NCI-H187 treated with DMSO at 0.1 percent for 48 hours (cell line): ENCODE measurements at regions not wholly inside any gene's neighbourhood (a gene's known extent, or its start where the extent isn't known, plus 50 kb on each side); places are given as distances from the start of the nearest gene placed in this dataset.

Experiments used
- DNase-seq: peaks from one replicate; lab custom pipeline; 2025; lab: John Stamatoyannopoulos, UW

- no peak for DNase-seq
Measured at GRCh38 chr13:99892866-99893504, 78.6 kb downstream of the ZIC5 start.

GRCh38 chr13:99892196-99892613, 79.4 kb downstream of the ZIC5 start:
- DNase-seq = no peak

GRCh38 chr13:99886706-99887105, 84.9 kb downstream of the ZIC5 start:
- no peak for DNase-seq

- DNase-seq = no peak
Measured at GRCh38 chr13:99884913-99885312, 86.7 kb downstream of the ZIC5 start.

- no peak for DNase-seq
Measured at GRCh38 chr13:99883805-99884204, 87.8 kb downstream of the ZIC5 start.

- no peak for DNase-seq
Measured at GRCh38 chr13:99878921-99879610, 92.5 kb downstream of the ZIC5 start.

GRCh38 chr13:99876651-99877050, 94.9 kb downstream of the ZIC5 start:
- DNase-seq = no peak

- no peak for DNase-seq
Measured at GRCh38 chr13:99875391-99875790, 96.2 kb downstream of the ZIC5 start.

- DNase-seq = no peak
Measured at GRCh38 chr13:99873832-99874430, 97.6 kb downstream of the ZIC5 start.

GRCh38 chr13:99873141-99873540, 98.4 kb downstream of the ZIC5 start:
- DNase-seq = no peak

- DNase-seq = no peak
Measured at GRCh38 chr13:99871249-99871898, 100.2 kb downstream of the ZIC5 start.

- DNase-seq = no peak
Measured at GRCh38 chr13:99870541-99870940, 101.0 kb downstream of the ZIC5 start.

- no peak for DNase-seq
Measured at GRCh38 chr13:99869830-99870229, 101.7 kb downstream of the ZIC5 start.

- DNase-seq = no peak
Measured at GRCh38 chr13:99868767-99869166, 102.8 kb downstream of the ZIC5 start.

- no peak for DNase-seq
Measured at GRCh38 chr13:99867535-99868257, 103.9 kb downstream of the ZIC5 start.

GRCh38 chr13:99866781-99867180, 104.8 kb downstream of the ZIC5 start:
- DNase-seq = no peak

GRCh38 chr13:99865420-99865930, 106.1 kb downstream of the ZIC5 start:
- no peak for DNase-seq

GRCh38 chr13:99864627-99864990, 107.0 kb downstream of the ZIC5 start:
- DNase-seq = no peak

- no peak for DNase-seq
Measured at GRCh38 chr13:99863789-99864626, 107.6 kb downstream of the ZIC5 start.

GRCh38 chr13:99862244-99862643, 109.3 kb downstream of the ZIC5 start:
- no peak for DNase-seq

- DNase-seq = no peak
Measured at GRCh38 chr13:99861771-99862170, 109.8 kb downstream of the ZIC5 start.
